NOMO-1 (cell line): ENCODE measurements at regions not wholly inside any gene's neighbourhood (a gene's known extent, or its start where the extent isn't known, plus 50 kb on each side); places are given as distances from the start of the nearest gene placed in this dataset.
"Not testable (repeated sequence)": the region's sequence is repeated elsewhere in the genome, so short reads cannot be mapped to it uniquely, and the experiment has no call there.

ENCODE experiments used
- DNase-seq, 2 experiments: peaks; one replicate each; lab custom pipeline; 2025; ENCODE audit not compliant: unreplicated experiment in 2 of 2; lab: John Stamatoyannopoulos, UW

- DNase-seq, result not testable (repeated sequence)
Observed at GRCh38 chr10:120109725-120110124, 217.2 kb downstream of the SEC23IP start.

GRCh38 chr10:120110196-120110595 is 217.7 kb downstream of the SEC23IP start:
- no peak for DNase-seq

DNA sequence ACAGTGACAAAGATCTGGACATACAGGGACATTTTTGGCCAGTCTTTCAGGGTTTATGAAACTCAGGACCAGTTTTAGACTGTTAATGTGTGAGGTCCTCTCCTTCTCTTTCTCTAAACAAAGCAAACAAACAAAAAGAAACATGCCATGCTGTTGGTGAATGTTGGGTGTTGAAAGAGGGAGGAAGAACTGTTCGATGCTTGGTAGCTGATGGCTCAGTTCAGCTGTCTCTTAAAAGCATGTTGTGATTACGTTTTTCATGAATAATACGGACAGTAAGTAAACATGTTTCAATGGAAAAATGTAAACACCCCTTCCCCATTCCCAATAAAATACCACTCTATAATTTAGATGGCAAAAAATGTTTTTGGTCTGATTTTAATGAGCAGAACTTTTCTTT is 219.1 kb downstream of the SEC23IP start:
- no peak for DNase-seq

- DNase-seq, result no peak
Observed at GRCh38 chr10:120112809-120113208, 220.3 kb downstream of the SEC23IP start.

DNA sequence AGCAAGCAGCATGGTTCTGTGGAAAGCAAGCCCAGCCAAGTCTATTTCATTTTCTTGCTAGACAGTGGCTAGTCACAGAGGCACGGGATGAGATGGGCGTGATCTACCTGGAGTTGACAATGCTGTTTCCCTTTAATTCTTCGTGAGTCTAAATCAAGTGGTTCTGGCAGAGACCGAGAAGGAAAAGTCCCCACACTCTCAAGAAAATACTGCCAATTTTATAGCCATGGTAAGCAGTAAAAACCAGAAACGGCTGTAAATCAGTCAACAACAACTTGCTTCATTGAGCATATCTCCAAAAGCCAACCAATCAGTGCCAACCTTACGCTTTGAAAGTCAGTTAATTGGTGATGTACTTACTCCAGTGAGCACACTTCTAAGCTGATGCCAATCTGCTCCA is 223.4 kb downstream of the SEC23IP start:
- no peak for DNase-seq

DNA sequence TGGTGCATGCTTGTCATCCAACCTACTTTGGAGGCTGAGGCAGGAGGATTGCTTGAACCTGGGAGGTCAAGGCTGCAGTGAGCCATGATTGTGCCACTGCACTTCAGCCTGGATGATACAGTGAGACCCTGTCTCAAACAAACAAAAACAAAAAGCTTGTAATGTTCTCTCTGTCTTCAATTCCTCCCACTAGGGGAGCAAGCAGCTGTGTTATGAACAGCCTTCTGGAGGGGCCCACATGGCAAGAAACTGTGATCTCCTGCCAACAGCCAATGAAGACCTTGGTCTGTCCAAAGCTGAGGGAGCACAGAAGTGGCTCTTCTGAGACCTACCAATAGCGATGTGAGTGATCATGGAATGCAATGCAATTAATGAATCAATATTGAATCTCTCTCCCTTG is 229.2 kb downstream of the SEC23IP start:
- DNase-seq, result no peak

GRCh38 chr10:120131183-120131582 is 238.7 kb downstream of the SEC23IP start:
- DNase-seq, result no peak

DNA sequence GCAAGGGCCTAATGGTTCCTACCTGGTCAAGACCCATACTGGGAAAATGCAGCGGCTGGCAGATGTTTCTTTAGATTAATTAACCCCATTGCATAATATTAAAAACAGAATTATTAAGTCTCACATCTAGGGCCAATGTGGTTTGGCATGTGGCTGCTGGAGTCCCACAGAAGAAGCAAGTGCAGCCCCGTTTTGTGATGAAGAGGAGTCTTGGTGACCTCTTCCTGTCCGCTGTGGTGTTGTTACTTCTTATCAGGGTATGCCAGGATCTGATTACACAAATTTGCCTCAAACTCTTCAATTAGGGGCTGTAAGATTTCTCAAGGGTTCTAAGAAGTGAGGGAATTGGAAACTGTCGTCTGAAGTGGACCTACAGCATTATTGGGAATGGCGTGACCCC is 240.3 kb downstream of the SEC23IP start:
- no peak for DNase-seq

DNA sequence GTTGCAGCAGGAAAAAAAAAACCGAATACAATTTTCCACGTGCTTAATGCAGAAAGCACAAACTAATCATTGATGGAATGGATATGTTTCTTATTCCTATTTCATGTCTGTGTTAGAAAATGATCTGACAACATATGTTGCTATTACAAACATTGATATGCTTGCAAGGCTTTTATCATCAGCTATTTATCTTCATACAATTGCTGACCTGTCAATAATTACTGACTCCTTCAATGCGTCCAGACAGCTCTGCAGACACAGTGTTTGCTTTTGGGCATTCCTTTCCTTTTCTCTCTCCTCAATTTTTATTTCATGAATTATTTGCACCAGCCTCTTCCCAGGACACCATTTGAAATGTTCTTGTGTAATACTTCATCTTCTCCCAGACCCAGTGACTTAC is 246.2 kb downstream of the SEC23IP start:
- no peak for DNase-seq

GRCh38 chr10:120145107-120145506 is 252.6 kb downstream of the SEC23IP start:
- DNase-seq, result no peak

DNA sequence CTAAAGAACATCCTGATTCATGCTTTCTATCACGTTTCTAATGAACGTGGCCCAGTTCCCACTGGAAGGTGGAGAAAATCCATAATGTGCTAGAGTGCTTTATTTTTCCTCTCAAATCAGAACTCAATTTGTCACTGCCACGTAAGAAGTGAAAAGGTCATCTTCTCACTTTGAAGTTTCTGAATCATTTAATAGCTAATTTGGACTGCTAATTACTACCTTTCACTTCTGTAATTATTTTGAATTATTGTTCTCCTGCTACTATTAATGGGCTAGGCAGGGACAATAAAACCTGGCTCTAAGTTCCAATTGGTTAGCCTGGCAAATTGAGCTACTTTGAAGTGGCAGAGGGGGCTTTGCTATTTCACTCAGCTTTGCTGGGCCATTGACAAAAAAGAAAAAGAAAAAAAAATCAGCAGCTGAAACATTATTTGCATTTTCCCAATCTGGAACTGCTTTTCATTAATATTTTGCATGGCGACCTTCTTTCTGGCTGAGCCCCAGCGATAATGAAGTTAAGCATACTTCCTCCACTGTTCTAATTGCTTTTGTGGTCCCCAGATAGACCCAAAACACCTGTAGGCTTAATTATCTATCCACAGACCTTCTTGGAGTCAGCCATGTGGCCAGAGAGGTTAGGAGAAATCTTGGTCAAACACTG is 264.2 kb downstream of the SEC23IP start:
- DNase-seq, result no peak

- DNase-seq, result no peak
Observed at GRCh38 chr10:120161111-120161510, 268.6 kb downstream of the SEC23IP start.

- no peak for DNase-seq
Observed at GRCh38 chr10:120162471-120162870, 269.9 kb downstream of the SEC23IP start.

- DNase-seq, result no peak
Observed at GRCh38 chr10:120172356-120172755, 279.8 kb downstream of the SEC23IP start.

DNA sequence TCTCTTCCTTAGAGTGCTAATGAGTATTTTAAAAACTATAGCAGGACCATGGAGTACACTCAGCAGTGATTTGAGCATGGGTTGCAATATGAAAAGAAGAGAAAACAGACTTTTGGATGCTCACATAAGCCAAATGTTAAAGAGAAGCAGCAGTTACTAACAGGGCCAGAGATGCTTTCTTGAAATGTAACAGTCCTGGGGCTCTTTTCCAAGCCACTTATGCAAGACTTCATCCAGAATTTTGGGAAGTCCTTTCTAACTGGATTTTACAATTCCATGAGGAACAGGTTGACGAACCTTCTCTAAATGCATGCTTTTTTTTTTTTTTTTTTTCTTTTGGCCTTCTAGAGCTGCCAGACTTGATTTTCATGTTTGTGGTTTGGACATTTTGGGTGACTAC is 282.0 kb downstream of the SEC23IP start:
- DNase-seq, result no peak

DNA sequence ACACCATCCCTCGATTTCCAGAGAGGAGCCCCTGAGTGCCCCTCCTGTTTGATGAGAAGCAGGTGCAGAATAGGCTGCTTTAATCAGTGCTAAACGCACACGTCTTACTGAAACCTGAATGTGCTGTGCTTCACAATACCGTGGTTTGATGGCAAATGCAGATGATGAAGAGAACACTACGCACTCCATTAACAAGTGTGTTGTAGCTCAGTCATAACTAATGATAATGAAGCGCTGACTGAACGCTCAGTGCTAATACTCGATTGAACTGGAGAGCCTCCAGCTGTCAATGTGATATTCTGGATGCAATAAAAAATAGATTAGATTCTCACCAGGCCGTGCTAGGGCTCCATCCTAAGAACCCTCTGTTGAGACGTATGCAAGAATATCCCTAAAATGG is 279.7 kb upstream of the PLPP4 start:
- DNase-seq, result no peak

DNA sequence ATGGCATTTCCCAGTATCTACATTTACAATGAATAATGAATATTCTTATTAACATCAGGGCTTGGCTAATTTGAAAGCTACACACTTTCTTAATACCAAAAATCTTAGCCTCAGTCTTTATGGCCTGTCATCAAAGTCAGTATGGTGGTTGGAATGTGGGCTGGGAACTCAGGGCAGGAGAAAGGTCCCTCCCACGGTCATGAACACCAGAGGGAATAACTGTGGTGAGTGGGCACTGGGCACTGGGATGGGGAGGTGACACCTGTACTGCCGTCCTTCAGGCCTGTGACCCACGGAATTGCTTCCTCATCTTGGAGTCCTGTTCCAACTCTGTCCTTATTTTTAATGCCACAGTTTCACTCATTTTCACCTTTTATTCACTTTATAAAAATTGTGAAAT is 276.9 kb upstream of the PLPP4 start:
- no peak for DNase-seq

GRCh38 chr10:120181154-120181553 is 275.9 kb upstream of the PLPP4 start:
- DNase-seq, result no peak

- no peak for DNase-seq
Observed at GRCh38 chr10:120182431-120182830, 274.6 kb upstream of the PLPP4 start.

- DNase-seq, result no peak
Observed at GRCh38 chr10:120183546-120183945, 273.5 kb upstream of the PLPP4 start.

DNA sequence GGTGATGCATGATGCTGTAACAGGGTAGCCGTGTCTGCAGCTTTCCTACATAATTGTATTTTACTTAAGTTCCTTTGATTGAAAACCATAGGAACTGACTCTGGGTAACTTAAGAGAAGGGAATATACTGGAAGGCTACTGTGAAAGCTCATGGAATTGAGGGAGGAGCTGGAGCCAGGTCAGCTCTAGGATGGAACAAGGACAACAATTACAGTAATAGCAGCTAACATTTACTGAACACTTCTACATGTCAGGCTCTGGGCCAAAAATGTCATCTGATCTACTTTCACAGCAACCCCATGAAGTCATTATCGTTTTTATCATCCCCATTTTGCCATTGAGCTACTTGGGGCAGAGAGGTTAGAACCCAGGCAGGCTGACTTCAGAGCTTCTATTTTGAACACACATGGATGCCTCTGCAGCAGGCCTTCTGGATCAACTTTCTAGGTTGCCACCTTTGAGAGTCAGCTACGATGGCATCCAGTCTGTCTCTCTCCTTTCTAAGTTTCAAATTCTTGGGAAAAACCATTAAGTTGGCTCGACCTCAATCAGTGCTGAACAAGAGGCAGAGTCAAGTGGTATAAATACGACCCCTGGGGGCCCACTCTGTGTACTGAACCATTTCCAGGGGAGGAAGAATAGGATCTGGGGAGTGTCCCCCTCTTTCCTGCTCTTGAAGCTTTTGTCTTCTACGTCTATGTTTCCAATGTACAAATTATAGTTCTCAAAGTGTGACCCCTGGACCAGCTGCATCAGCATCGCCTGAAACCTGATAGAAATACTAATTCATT is 272.3 kb upstream of the PLPP4 start:
- no peak for DNase-seq

- DNase-seq, result no peak
Observed at GRCh38 chr10:120186506-120186905, 270.5 kb upstream of the PLPP4 start.
